ENCODE measurements at regions not wholly inside any gene's neighbourhood (a gene's known extent, or its start where the extent isn't known, plus 50 kb on each side); places are given as distances from the start of the nearest gene placed in this dataset.
"Not testable (repeated sequence)": the region's sequence is repeated elsewhere in the genome, so short reads cannot be mapped to it uniquely, and the experiment has no call there.

- DNase-seq (ENCODE audit: low read depth), result no peak
Observed at GRCh38 chr2:19651466-19651865, 250.3 kb downstream of the TTC32 start.

GRCh38 chr2:19649785-19650380 lies 251.9 kb downstream of the TTC32 start:
- no peak for DNase-seq (ENCODE audit: low read depth)

- DNase-seq (ENCODE audit: low read depth), result no peak
Observed at GRCh38 chr2:19649142-19649541, 252.6 kb downstream of the TTC32 start.

GRCh38 chr2:19648583-19648982 lies 253.2 kb downstream of the TTC32 start:
- no peak for DNase-seq (ENCODE audit: low read depth)

GRCh38 chr2:19646987-19647386 lies 254.8 kb downstream of the TTC32 start:
- no peak for DNase-seq (ENCODE audit: low read depth)

- no peak for DNase-seq (ENCODE audit: low read depth)
Observed at GRCh38 chr2:19644763-19645162, 257.0 kb downstream of the TTC32 start.

- no peak for DNase-seq (ENCODE audit: low read depth)
Observed at GRCh38 chr2:19643117-19643518, 258.7 kb downstream of the TTC32 start.

- no peak for DNase-seq (ENCODE audit: low read depth)
Observed at GRCh38 chr2:19642501-19642900, 259.3 kb downstream of the TTC32 start.

GRCh38 chr2:19635951-19636510 lies 265.8 kb downstream of the TTC32 start:
- DNase-seq (ENCODE audit: low read depth), result no peak

- no peak for DNase-seq (ENCODE audit: low read depth)
Observed at GRCh38 chr2:19632403-19632991, 269.3 kb downstream of the TTC32 start.

GRCh38 chr2:19631871-19632270 lies 269.9 kb downstream of the TTC32 start:
- DNase-seq (ENCODE audit: low read depth), result no peak

- no peak for DNase-seq (ENCODE audit: low read depth)
Observed at GRCh38 chr2:19630921-19631320, 270.9 kb downstream of the TTC32 start.

- no peak for DNase-seq (ENCODE audit: low read depth)
Observed at GRCh38 chr2:19627359-19627758, 268.9 kb upstream of the OSR1 start.

- no peak for DNase-seq (ENCODE audit: low read depth)
Observed at GRCh38 chr2:19623488-19623887, 265.1 kb upstream of the OSR1 start.

- no peak for DNase-seq (ENCODE audit: low read depth)
Observed at GRCh38 chr2:19617257-19617848, 258.9 kb upstream of the OSR1 start.

GRCh38 chr2:19615402-19615801 lies 257.0 kb upstream of the OSR1 start:
- DNase-seq (ENCODE audit: low read depth), result not testable (repeated sequence)

- no peak for DNase-seq (ENCODE audit: low read depth)
Observed at GRCh38 chr2:19614066-19614465, 255.6 kb upstream of the OSR1 start.

GRCh38 chr2:19611491-19612332 lies 253.3 kb upstream of the OSR1 start:
- no peak for DNase-seq (ENCODE audit: low read depth)

- no peak for DNase-seq (ENCODE audit: low read depth)
Observed at GRCh38 chr2:19609266-19609665, 250.8 kb upstream of the OSR1 start.

GRCh38 chr2:19607931-19608771 lies 249.7 kb upstream of the OSR1 start:
- DNase-seq (ENCODE audit: low read depth), result no peak

- no peak for DNase-seq (ENCODE audit: low read depth)
Observed at GRCh38 chr2:19607400-19607799, 249.0 kb upstream of the OSR1 start.

- DNase-seq (ENCODE audit: low read depth), result no peak
Observed at GRCh38 chr2:19600982-19601381, 242.6 kb upstream of the OSR1 start.
